Caco-2 (cell line): ENCODE measurements at regions not wholly inside any gene's neighbourhood (a gene's known extent, or its start where the extent isn't known, plus 50 kb on each side); places are given as distances from the start of the nearest gene placed in this dataset.

Experiments used
- BruUV-seq: library from RNA; stranded (reverse); fragments of 400-500 nt; replicated peaks from 2 replicates; lab custom pipeline; 2021; lab: Mats Ljungman, UMichigan
- CTCF ChIA-PET: fragments of 300-600 bp; sonication (Branson Sonifier 250); formaldehyde crosslinking; loops from one replicate; lab custom pipeline; 2022; ENCODE audit warnings: antibody characterized with exemption; lab: Charles Lee
- POLR2A ChIA-PET: fragments of 300-600 bp; sonication (Branson Sonifier 250); formaldehyde crosslinking; loops from one replicate; lab custom pipeline; 2022; ENCODE audit warnings: antibody characterized with exemption; lab: Charles Lee
- DNase-seq, 2 experiments: peaks; one replicate each; pipeline versions ENCODE4 v3.0.0 to v3.0.0-alpha.2; 2020 to 2022
- H3K27me3 ChIP-seq: replicated peaks from 2 replicates; pipeline ENCODE4 v1.6.0; 2011; ENCODE audit warnings: low read length; ENCODE audit not compliant: control insufficient read depth, insufficient read depth
- H3K36me3 ChIP-seq: 2 replicates; pipeline ENCODE4 v1.5.1; 2011; ENCODE audit warnings: low read length; ENCODE audit not compliant: control insufficient read depth, insufficient read depth
- H3K4me1 ChIP-seq: fragments of 250-450 bp; sonication (Bioruptor Pico); 2 replicates; pipeline ENCODE4 v1.5.1; 2020; ENCODE audit warnings: mild to moderate bottlenecking
- H3K4me3 ChIP-seq: 2 replicates; pipeline ENCODE4 v1.5.1; 2011; ENCODE audit warnings: low read depth, mild to moderate bottlenecking, control low read depth, low read length
- H3K9me3 ChIP-seq: fragments of 250-450 bp; sonication (Bioruptor Pico); 2 replicates; pipeline ENCODE4 v1.5.1; 2020; ENCODE audit warnings: mild to moderate bottlenecking, moderate library complexity
- H3K27ac Mint-ChIP-seq: one replicate; pipeline ENCODE4 v1.8.0; 2022; ENCODE audit warnings: mixed read lengths; ENCODE audit not compliant: unreplicated experiment
- H3K27me3 Mint-ChIP-seq: one replicate; pipeline ENCODE4 v1.8.0; 2022; ENCODE audit warnings: mixed read lengths; ENCODE audit not compliant: insufficient read depth, unreplicated experiment
- H3K36me3 Mint-ChIP-seq: one replicate; pipeline ENCODE4 v1.8.0; 2022; ENCODE audit warnings: mild to moderate bottlenecking, mixed read lengths; ENCODE audit not compliant: insufficient read depth, unreplicated experiment
- H3K4me1 Mint-ChIP-seq: one replicate; pipeline ENCODE4 v1.8.0; 2022; ENCODE audit warnings: low read depth, mixed read lengths; ENCODE audit not compliant: unreplicated experiment
- H3K4me3 Mint-ChIP-seq: one replicate; pipeline ENCODE4 v1.8.0; 2022; ENCODE audit warnings: mild to moderate bottlenecking, moderate library complexity, mixed read lengths; ENCODE audit not compliant: unreplicated experiment
- H3K9me3 Mint-ChIP-seq: one replicate; pipeline ENCODE4 v1.8.0; 2022; ENCODE audit warnings: mixed read lengths; ENCODE audit not compliant: unreplicated experiment
- intact Hi-C: fragments of 100-400 bp; cut with micrococcal nuclease; formaldehyde crosslinking; loops from one replicate; pipeline ENCODE4 v1.10.0; 2022; ENCODE audit not compliant: unreplicated experiment
- TF ChIP-seq, protein P1 (sequence below), 2 experiments: fragments of 200-600 bp in 1 of 2; IDR thresholded peaks; 1 replicate in 1 of 2; 2 replicates in 1 of 2; pipeline versions ENCODE4 v1.5.1 to v1.8.0; 2011 to 2022; ENCODE audit warnings: antibody characterized with exemption in 1 of 2, control low read depth in 1 of 2, inconsistent platforms in 1 of 2, low read depth in 1 of 2, low read length in 1 of 2, mild to moderate bottlenecking in 1 of 2, moderate library complexity in 1 of 2; ENCODE audit not compliant: insufficient read depth in 1 of 2, severe bottlenecking in 1 of 2, unreplicated experiment in 1 of 2

GRCh38 chr12:65756956-65757511, 67.2 kb upstream of the HMGA2 start:
- TF ChIP-seq, protein P1, sequence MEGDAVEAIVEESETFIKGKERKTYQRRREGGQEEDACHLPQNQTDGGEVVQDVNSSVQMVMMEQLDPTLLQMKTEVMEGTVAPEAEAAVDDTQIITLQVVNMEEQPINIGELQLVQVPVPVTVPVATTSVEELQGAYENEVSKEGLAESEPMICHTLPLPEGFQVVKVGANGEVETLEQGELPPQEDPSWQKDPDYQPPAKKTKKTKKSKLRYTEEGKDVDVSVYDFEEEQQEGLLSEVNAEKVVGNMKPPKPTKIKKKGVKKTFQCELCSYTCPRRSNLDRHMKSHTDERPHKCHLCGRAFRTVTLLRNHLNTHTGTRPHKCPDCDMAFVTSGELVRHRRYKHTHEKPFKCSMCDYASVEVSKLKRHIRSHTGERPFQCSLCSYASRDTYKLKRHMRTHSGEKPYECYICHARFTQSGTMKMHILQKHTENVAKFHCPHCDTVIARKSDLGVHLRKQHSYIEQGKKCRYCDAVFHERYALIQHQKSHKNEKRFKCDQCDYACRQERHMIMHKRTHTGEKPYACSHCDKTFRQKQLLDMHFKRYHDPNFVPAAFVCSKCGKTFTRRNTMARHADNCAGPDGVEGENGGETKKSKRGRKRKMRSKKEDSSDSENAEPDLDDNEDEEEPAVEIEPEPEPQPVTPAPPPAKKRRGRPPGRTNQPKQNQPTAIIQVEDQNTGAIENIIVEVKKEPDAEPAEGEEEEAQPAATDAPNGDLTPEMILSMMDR (IDR thresholded peaks at IDR 0.05; ENCODE audit: insufficient read depth in 1 of 2, low read depth in 1 of 2, low read length in 1 of 2, severe bottlenecking in 1 of 2, unreplicated experiment in 1 of 2): no peak
- intact Hi-C loops: no loop called here
- ChIA-PET CTCF (no interaction called here), POLR2A (no interaction called here)
- H3K4me1 Mint-ChIP-seq: peaks cover 7% of the 10 kb centered on the region
- H3K27me3 Mint-ChIP-seq: peaks cover 2% of the 10 kb centered on the region
- H3K36me3 Mint-ChIP-seq: no peaks in the 10 kb centered on the region
- no TSS peak for BruUV-seq
- no peak overlapping the region for H3K27ac Mint-ChIP-seq
- Histone ChIP-seq H3K9me3 (no peaks in the 10 kb centered on the region), H3K4me1 (no peaks in the 10 kb centered on the region), H3K36me3 (no peaks in the 10 kb centered on the region), H3K27me3 (no peaks in the 10 kb centered on the region), H3K4me3 (no peak overlapping the region)
- no peak for DNase-seq
- no peaks in the 10 kb centered on the region for H3K9me3 Mint-ChIP-seq
- H3K4me3 Mint-ChIP-seq: no peak overlapping the region

GRCh38 chr12:65758401-65758800, 65.9 kb upstream of the HMGA2 start:
- POLR2A ChIA-PET: interaction anchor here (0.6 kb wide), 1 partner anchor 1504 kb away, joined by 3 read pairs; no protein-coding TSS in a partner anchor
- no TSS peak for BruUV-seq

DNA sequence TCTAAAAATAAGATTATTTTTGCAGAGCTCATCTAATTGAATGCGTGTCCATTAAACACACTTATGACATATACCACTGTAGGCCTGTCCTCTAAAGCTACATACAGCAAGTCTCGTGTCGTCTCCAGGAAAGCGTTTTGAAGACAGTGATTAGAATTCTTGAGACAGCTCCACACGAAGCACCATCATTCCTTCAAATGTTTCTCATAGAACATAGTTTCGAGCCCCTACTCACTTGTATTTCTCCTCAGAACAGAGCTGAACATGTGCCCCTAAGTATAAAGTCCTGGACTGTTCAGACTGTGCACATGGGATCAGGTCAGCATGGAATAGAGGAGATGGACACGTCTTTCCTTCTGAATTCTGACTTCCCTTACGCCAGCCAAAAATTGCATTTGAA, 64.5 kb upstream of the HMGA2 start:
- Histone ChIP-seq H3K4me3 (no peak overlapping the region), H3K36me3 (no peaks in the 10 kb centered on the region), H3K9me3 (no peaks in the 10 kb centered on the region), H3K4me1 (no peaks in the 10 kb centered on the region), H3K27me3 (no peaks in the 10 kb centered on the region)
- no peak for DNase-seq
- H3K4me1 Mint-ChIP-seq: peaks cover 7% of the 10 kb centered on the region
- TF ChIP-seq, protein P1 (IDR thresholded peaks at IDR 0.05; ENCODE audit: insufficient read depth in 1 of 2, low read depth in 1 of 2, low read length in 1 of 2, severe bottlenecking in 1 of 2, unreplicated experiment in 1 of 2): no peak
- ChIA-PET POLR2A (interaction anchor here (0.6 kb wide), 1 partner anchor 33 kb away, joined by 4 read pairs; no protein-coding TSS in a partner anchor), CTCF (no interaction called here)
- H3K9me3 Mint-ChIP-seq: no peaks in the 10 kb centered on the region
- no peaks in the 10 kb centered on the region for H3K36me3 Mint-ChIP-seq
- no peak overlapping the region for H3K27ac Mint-ChIP-seq
- no TSS peak for BruUV-seq
- intact Hi-C loops: no loop called here
- no peak overlapping the region for H3K4me3 Mint-ChIP-seq
- peaks cover 2% of the 10 kb centered on the region for H3K27me3 Mint-ChIP-seq

More at GRCh38 chr12:65758401-65758800, 65.9 kb upstream of the HMGA2 start:
- Mint-ChIP-seq H3K4me1 (peaks cover 7% of the 10 kb centered on the region), H3K4me3 (no peak overlapping the region), H3K9me3 (no peaks in the 10 kb centered on the region), H3K27ac (no peak overlapping the region), H3K27me3 (peaks cover 2% of the 10 kb centered on the region), H3K36me3 (no peaks in the 10 kb centered on the region)
- no peaks in the 10 kb centered on the region for H3K4me1 ChIP-seq
- H3K4me3 ChIP-seq: no peak overlapping the region
- intact Hi-C loops: no loop called here
- no peaks in the 10 kb centered on the region for H3K36me3 ChIP-seq
- H3K27me3 ChIP-seq: no peaks in the 10 kb centered on the region
- no peaks in the 10 kb centered on the region for H3K9me3 ChIP-seq
- no peak for DNase-seq
- TF ChIP-seq, protein P1 (IDR thresholded peaks at IDR 0.05; ENCODE audit: insufficient read depth in 1 of 2, low read depth in 1 of 2, low read length in 1 of 2, severe bottlenecking in 1 of 2, unreplicated experiment in 1 of 2): no peak
- CTCF ChIA-PET: no interaction called here
